ENCODE measurements at regions not wholly inside any gene's neighbourhood (a gene's known extent, or its start where the extent isn't known, plus 50 kb on each side); places are given as distances from the start of the nearest gene placed in this dataset.

GRCh38 chr15:39456582-39457330 is 124.1 kb upstream of the THBS1 start:
- Histone ChIP-seq H3K27ac (ENCODE audit: low read depth, low read length) (no peak overlapping the region), H3K4me1 (ENCODE audit: insufficient read depth, low read length) (no peaks in the 10 kb centered on the region), H3K36me3 (ENCODE audit: insufficient read depth, low read length) (no peaks in the 10 kb centered on the region), H3K4me3 (ENCODE audit: low read length) (no peak overlapping the region), H3K9me3 (ENCODE audit: low read length) (no peaks in the 10 kb centered on the region), H3K27me3 (ENCODE audit: insufficient read depth, low read length, poor library complexity, severe bottlenecking) (no peaks in the 10 kb centered on the region)
- Mint-ChIP-seq H3K36me3 (no peaks in the 10 kb centered on the region), H3K9me3 (no peaks in the 10 kb centered on the region), H3K4me1 (no peaks in the 10 kb centered on the region), H3K4me3 (no peak overlapping the region), H3K27ac (no peak overlapping the region), H3K27me3 (peaks cover 11% of the 10 kb centered on the region in 2 donors)
- DNase-seq: no peak
- CTCF ChIA-PET: no interaction called here
- POLR2A ChIA-PET: no interaction called here

DNA sequence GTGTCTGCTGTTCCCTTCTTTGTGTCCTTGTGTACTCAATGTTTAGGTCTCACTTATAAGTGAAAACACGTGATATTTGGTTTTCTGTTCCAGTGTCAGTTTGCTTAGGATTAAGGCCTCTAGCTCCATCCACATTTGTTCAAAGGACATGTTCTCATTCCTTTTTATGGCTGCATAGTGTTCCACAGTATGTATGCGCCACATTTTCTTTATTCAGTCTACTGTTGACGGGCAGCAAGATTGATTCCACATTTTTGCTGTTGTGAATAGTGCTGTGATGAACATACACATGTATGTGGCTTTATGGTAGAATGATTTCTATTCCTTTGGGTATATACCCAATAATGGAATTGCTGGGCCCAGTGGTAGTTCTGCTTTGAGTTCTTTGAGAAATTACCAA is 122.7 kb upstream of the THBS1 start:
- CTCF ChIA-PET: no interaction called here
- Mint-ChIP-seq H3K36me3 (no peaks in the 10 kb centered on the region), H3K27ac (no peak overlapping the region), H3K9me3 (no peaks in the 10 kb centered on the region), H3K4me1 (no peaks in the 10 kb centered on the region), H3K4me3 (no peak overlapping the region), H3K27me3 (peaks cover 12 to 14% of the 10 kb centered on the region in 2 donors)
- POLR2A ChIA-PET: no interaction called here
- H3K9me3 ChIP-seq (ENCODE audit: low read length): no peaks in the 10 kb centered on the region
- no peak overlapping the region for H3K27ac ChIP-seq (ENCODE audit: low read depth, low read length)
- H3K27me3 ChIP-seq (ENCODE audit: insufficient read depth, low read length, poor library complexity, severe bottlenecking): no peaks in the 10 kb centered on the region
- no peaks in the 10 kb centered on the region for H3K4me1 ChIP-seq (ENCODE audit: insufficient read depth, low read length)
- no peak overlapping the region for H3K4me3 ChIP-seq (ENCODE audit: low read length)
- DNase-seq: no peak
- no peaks in the 10 kb centered on the region for H3K36me3 ChIP-seq (ENCODE audit: insufficient read depth, low read length)

DNA sequence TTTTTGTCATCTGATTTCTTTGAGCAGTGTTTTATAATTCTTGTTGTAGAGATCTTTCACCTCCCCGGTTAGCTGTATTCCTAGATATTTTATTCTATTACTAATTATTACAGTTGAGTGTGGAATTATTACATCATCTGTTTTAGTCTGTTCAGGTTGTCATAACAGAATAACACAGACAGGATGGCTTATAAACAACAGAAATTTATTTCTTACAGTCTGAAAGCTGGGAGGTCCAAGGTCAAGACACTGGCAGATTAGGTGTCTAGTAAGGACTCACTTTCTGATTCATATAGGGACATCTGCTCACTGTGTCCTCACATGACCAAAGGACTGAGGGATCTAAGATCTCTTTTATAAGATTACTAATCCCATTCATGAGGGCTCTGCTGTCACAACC is 121.3 kb upstream of the THBS1 start:
- CTCF ChIA-PET: no interaction called here
- peaks cover 0 to 5% (median 0%) of the 10 kb centered on the region in 3 donors for H3K36me3 Mint-ChIP-seq
- POLR2A ChIA-PET: no interaction called here
- no peaks in the 10 kb centered on the region for H3K27me3 ChIP-seq (ENCODE audit: insufficient read depth, low read length, poor library complexity, severe bottlenecking)
- peaks cover 12 to 14% of the 10 kb centered on the region in 2 donors for H3K27me3 Mint-ChIP-seq
- H3K27ac Mint-ChIP-seq: no peak overlapping the region
- no peaks in the 10 kb centered on the region for H3K4me1 ChIP-seq (ENCODE audit: insufficient read depth, low read length)
- DNase-seq: no peak
- H3K4me3 Mint-ChIP-seq: no peak overlapping the region
- H3K4me1 Mint-ChIP-seq: no peaks in the 10 kb centered on the region
- no peak overlapping the region for H3K4me3 ChIP-seq (ENCODE audit: low read length)
- no peaks in the 10 kb centered on the region for H3K9me3 ChIP-seq (ENCODE audit: low read length)
- no peaks in the 10 kb centered on the region for H3K9me3 Mint-ChIP-seq
- H3K36me3 ChIP-seq (ENCODE audit: insufficient read depth, low read length): no peaks in the 10 kb centered on the region
- H3K27ac ChIP-seq (ENCODE audit: low read depth, low read length): no peak overlapping the region

- Histone ChIP-seq H3K27ac (ENCODE audit: low read depth, low read length) (no peak overlapping the region), H3K4me3 (ENCODE audit: low read length) (no peak overlapping the region), H3K36me3 (ENCODE audit: insufficient read depth, low read length) (no peaks in the 10 kb centered on the region), H3K9me3 (ENCODE audit: low read length) (no peaks in the 10 kb centered on the region), H3K4me1 (ENCODE audit: insufficient read depth, low read length) (no peaks in the 10 kb centered on the region), H3K27me3 (ENCODE audit: insufficient read depth, low read length, poor library complexity, severe bottlenecking) (no peaks in the 10 kb centered on the region)
- Mint-ChIP-seq H3K27ac (peak overlapping the region in 1 of 8 donors; percentile 21), H3K36me3 (peaks cover 0 to 5% (median 0%) of the 10 kb centered on the region in 3 donors), H3K27me3 (peaks cover 12 to 14% of the 10 kb centered on the region in 2 donors), H3K4me1 (no peaks in the 10 kb centered on the region), H3K4me3 (no peak overlapping the region), H3K9me3 (no peaks in the 10 kb centered on the region)
- DNase-seq: no peak
- CTCF ChIA-PET: no interaction called here
- POLR2A ChIA-PET: no interaction called here
These were observed 120.1 kb upstream of the THBS1 start for GRCh38 chr15:39460748-39461147.

DNA sequence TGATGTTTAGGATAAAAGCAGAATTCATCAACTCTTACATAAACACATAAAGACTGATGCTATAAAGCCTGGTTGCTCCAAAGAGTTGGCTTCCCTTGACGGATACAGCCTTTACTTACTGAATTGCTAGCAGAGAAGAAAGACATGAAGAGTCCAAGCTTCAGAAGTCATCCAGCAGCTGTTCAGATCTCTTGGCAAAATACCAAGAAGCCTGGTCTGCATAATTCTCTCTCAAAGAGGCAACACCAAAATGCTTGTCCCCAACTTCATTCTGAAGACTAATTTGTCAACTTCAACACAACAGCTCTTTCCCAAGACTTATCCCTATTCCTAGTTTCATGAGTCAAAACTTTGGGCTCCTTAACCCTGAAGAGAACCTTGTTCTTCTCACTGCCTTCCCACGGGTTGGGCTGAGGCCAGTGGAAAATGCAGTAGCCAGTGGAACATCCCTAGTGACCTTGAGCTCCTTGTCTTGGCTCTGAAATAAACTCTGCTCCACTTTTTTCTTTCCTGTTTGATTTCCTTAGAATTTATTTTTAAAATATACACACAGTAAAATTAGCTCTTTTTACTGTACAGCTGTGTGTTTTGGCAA is 119.2 kb upstream of the THBS1 start:
- CTCF ChIA-PET: no interaction called here
- Mint-ChIP-seq H3K4me3 (no peak overlapping the region), H3K9me3 (no peaks in the 10 kb centered on the region), H3K27ac (no peak overlapping the region), H3K4me1 (no peaks in the 10 kb centered on the region), H3K36me3 (peaks cover 0 to 5% (median 0%) of the 10 kb centered on the region in 3 donors), H3K27me3 (peaks cover 12 to 14% of the 10 kb centered on the region in 2 donors)
- Histone ChIP-seq H3K27ac (ENCODE audit: low read depth, low read length) (no peak overlapping the region), H3K36me3 (ENCODE audit: insufficient read depth, low read length) (no peaks in the 10 kb centered on the region), H3K4me3 (ENCODE audit: low read length) (no peak overlapping the region), H3K27me3 (ENCODE audit: insufficient read depth, low read length, poor library complexity, severe bottlenecking) (no peaks in the 10 kb centered on the region), H3K4me1 (ENCODE audit: insufficient read depth, low read length) (no peaks in the 10 kb centered on the region), H3K9me3 (ENCODE audit: low read length) (no peaks in the 10 kb centered on the region)
- POLR2A ChIA-PET: no interaction called here
- no peak for DNase-seq

- Mint-ChIP-seq H3K36me3 (peaks cover 0 to 5% (median 0%) of the 10 kb centered on the region in 3 donors), H3K4me3 (no peak overlapping the region), H3K27me3 (peaks cover 10 to 14% of the 10 kb centered on the region in 2 donors), H3K4me1 (no peaks in the 10 kb centered on the region), H3K27ac (no peak overlapping the region), H3K9me3 (no peaks in the 10 kb centered on the region)
- H3K4me1 ChIP-seq (ENCODE audit: insufficient read depth, low read length): no peaks in the 10 kb centered on the region
- H3K27me3 ChIP-seq (ENCODE audit: insufficient read depth, low read length, poor library complexity, severe bottlenecking): no peaks in the 10 kb centered on the region
- CTCF ChIA-PET: no interaction called here
- no peak overlapping the region for H3K27ac ChIP-seq (ENCODE audit: low read depth, low read length)
- H3K4me3 ChIP-seq (ENCODE audit: low read length): no peak overlapping the region
- H3K9me3 ChIP-seq (ENCODE audit: low read length): no peaks in the 10 kb centered on the region
- no peaks in the 10 kb centered on the region for H3K36me3 ChIP-seq (ENCODE audit: insufficient read depth, low read length)
- DNase-seq: no peak
- POLR2A ChIA-PET: no interaction called here
These were observed 118.2 kb upstream of the THBS1 start for GRCh38 chr15:39462691-39463090.

GRCh38 chr15:39465843-39466749 is 114.8 kb upstream of the THBS1 start:
- Mint-ChIP-seq H3K27me3 (peaks cover 4 to 18% of the 10 kb centered on the region in 2 donors), H3K27ac (no peak overlapping the region), H3K4me3 (no peak overlapping the region), H3K36me3 (peaks cover 0 to 5% (median 0%) of the 10 kb centered on the region in 3 donors), H3K4me1 (no peaks in the 10 kb centered on the region), H3K9me3 (no peaks in the 10 kb centered on the region)
- DNase-seq: no peak
- ChIA-PET POLR2A (no interaction called here), CTCF (interaction anchor here (1.2 kb wide), 1 partner anchor 16 kb away, joined by 3 read pairs; no protein-coding TSS in a partner anchor)
- Histone ChIP-seq H3K36me3 (ENCODE audit: insufficient read depth, low read length) (no peaks in the 10 kb centered on the region), H3K4me3 (ENCODE audit: low read length) (no peak overlapping the region), H3K9me3 (ENCODE audit: low read length) (no peaks in the 10 kb centered on the region), H3K27ac (ENCODE audit: low read depth, low read length) (no peak overlapping the region), H3K27me3 (ENCODE audit: insufficient read depth, low read length, poor library complexity, severe bottlenecking) (no peaks in the 10 kb centered on the region), H3K4me1 (ENCODE audit: insufficient read depth, low read length) (no peaks in the 10 kb centered on the region)

DNA sequence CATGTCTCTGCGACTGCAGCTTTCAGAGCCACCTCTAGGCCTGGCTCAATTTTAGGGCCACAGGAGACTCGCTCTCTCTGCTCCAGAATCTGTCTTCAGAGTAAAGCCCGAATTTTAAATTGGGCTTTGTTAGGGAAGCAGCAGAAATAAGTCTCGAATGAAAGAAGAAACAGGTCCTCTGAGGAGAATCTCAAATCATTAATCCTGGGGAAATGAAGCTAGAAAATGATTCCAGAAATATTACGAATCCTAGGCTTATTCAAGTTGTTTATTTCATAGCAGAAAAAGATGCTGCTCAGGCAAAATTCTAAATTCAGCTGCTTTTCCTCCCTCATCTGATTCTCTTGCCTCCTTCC is 114.2 kb upstream of the THBS1 start:
- no peaks in the 10 kb centered on the region for H3K9me3 Mint-ChIP-seq
- no peak overlapping the region for H3K4me3 Mint-ChIP-seq
- H3K4me1 Mint-ChIP-seq: no peaks in the 10 kb centered on the region
- peaks cover 0 to 5% (median 0%) of the 10 kb centered on the region in 3 donors for H3K36me3 Mint-ChIP-seq
- Histone ChIP-seq H3K9me3 (ENCODE audit: low read length) (no peaks in the 10 kb centered on the region), H3K27me3 (ENCODE audit: insufficient read depth, low read length, poor library complexity, severe bottlenecking) (no peaks in the 10 kb centered on the region), H3K4me3 (ENCODE audit: low read length) (no peak overlapping the region), H3K4me1 (ENCODE audit: insufficient read depth, low read length) (no peaks in the 10 kb centered on the region), H3K36me3 (ENCODE audit: insufficient read depth, low read length) (no peaks in the 10 kb centered on the region), H3K27ac (ENCODE audit: low read depth, low read length) (no peak overlapping the region)
- ChIA-PET POLR2A (no interaction called here), CTCF (no interaction called here)
- H3K27ac Mint-ChIP-seq: no peak overlapping the region
- DNase-seq: no peak
- peaks cover 3 to 15% of the 10 kb centered on the region in 2 donors for H3K27me3 Mint-ChIP-seq
